ENCODE measurements at regions not wholly inside any gene's neighbourhood (a gene's known extent, or its start where the extent isn't known, plus 50 kb on each side); places are given as distances from the start of the nearest gene placed in this dataset.

DNA sequence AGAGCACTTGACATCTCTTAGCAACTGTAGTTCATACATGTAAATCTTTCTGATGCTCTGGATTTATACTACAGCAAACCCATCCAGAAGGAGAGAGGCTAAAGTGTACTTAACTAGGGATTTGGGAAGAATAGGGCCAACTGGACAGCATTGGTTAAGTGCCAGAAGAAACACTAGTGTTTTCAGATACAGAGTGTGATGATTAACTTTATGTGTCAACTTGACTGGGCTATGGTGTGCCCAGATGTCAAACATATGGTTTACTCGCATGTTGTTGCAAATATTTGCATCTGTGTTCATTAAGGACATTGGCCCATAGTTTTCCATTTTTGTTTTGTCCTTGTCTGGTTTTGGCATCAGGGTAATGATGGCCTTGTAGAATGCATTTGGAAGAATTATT is 384.7 kb upstream of the KCND2 start:
- TF ChIP-seq, protein P1, sequence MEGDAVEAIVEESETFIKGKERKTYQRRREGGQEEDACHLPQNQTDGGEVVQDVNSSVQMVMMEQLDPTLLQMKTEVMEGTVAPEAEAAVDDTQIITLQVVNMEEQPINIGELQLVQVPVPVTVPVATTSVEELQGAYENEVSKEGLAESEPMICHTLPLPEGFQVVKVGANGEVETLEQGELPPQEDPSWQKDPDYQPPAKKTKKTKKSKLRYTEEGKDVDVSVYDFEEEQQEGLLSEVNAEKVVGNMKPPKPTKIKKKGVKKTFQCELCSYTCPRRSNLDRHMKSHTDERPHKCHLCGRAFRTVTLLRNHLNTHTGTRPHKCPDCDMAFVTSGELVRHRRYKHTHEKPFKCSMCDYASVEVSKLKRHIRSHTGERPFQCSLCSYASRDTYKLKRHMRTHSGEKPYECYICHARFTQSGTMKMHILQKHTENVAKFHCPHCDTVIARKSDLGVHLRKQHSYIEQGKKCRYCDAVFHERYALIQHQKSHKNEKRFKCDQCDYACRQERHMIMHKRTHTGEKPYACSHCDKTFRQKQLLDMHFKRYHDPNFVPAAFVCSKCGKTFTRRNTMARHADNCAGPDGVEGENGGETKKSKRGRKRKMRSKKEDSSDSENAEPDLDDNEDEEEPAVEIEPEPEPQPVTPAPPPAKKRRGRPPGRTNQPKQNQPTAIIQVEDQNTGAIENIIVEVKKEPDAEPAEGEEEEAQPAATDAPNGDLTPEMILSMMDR (IDR thresholded peaks at IDR 0.05): no peak
- TF ChIP-seq POLR2A (IDR thresholded peaks at IDR 0.05): no peak
- intact Hi-C loops (cut with DNase I; ENCODE audit: low total_unique reads): no loop called here

DNA sequence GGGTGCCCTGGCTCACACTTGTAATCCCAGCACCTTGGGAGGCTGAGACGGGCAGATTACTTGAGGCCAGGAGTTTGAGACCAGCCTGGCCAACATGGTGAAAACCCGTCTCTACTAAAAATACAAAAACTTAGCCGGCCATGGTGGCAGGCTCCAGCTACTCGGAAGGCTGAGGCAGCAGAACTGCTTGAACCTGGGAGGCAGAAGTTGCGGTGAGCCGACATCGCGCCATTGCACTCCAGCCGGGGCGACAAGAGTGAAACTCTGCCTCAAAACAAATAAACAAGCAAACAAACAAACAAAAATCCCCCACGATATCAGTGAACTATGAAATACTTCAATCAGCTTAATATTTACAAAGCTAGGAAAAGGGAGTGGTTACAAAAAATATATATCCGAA is 382.3 kb upstream of the KCND2 start:
- no peak overlapping the region for H3K27ac ChIP-seq
- H3K4me3 ChIP-seq: no peak overlapping the region
- intact Hi-C loops (cut with DNase I; ENCODE audit: low total_unique reads): no loop called here
- no peaks in the 10 kb centered on the region for H3K4me1 ChIP-seq
- no peaks in the 10 kb centered on the region for H3K36me3 ChIP-seq
- no peak for DNase-seq
- H3K27me3 ChIP-seq: no peaks in the 10 kb centered on the region
- no peak for TF ChIP-seq POLR2A (IDR thresholded peaks at IDR 0.05)
- TF ChIP-seq, protein P1 (IDR thresholded peaks at IDR 0.05): no peak
- H3K9me3 ChIP-seq: no peaks in the 10 kb centered on the region

More for the DNA sequence above, 384.7 kb upstream of the KCND2 start:
- Histone ChIP-seq H3K9me3 (no peaks in the 10 kb centered on the region), H3K4me1 (no peaks in the 10 kb centered on the region), H3K4me3 (no peak overlapping the region), H3K36me3 (no peaks in the 10 kb centered on the region), H3K27me3 (no peaks in the 10 kb centered on the region), H3K27ac (no peak overlapping the region)
- DNase-seq: no peak

DNA sequence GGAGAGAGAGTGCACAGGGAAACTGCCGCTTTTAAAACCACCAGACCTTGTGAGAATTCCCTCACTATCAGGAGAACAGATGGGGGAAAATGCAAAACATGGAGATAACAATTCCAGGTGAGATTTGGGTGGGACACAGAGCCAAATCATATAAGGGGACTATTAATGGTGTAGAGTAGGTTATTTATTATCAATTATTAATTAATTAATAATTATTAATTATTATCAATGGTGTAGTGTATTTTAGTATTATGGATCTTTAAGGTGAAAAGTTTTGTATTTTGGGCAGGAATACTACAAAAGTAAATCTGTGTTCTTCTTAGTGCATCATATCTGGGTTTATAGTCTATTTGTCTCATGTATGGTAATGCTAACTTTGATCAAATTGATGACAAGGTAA is 377.7 kb upstream of the KCND2 start:
- no peaks in the 10 kb centered on the region for H3K27me3 ChIP-seq
- H3K4me1 ChIP-seq: no peaks in the 10 kb centered on the region
- intact Hi-C loops (cut with DNase I; ENCODE audit: low total_unique reads): no loop called here
- no peaks in the 10 kb centered on the region for H3K9me3 ChIP-seq
- H3K27ac ChIP-seq: no peak overlapping the region
- DNase-seq: no peak
- TF ChIP-seq, protein P1 (IDR thresholded peaks at IDR 0.05): no peak
- no peak for TF ChIP-seq POLR2A (IDR thresholded peaks at IDR 0.05)
- H3K4me3 ChIP-seq: no peak overlapping the region
- H3K36me3 ChIP-seq: no peaks in the 10 kb centered on the region

DNA sequence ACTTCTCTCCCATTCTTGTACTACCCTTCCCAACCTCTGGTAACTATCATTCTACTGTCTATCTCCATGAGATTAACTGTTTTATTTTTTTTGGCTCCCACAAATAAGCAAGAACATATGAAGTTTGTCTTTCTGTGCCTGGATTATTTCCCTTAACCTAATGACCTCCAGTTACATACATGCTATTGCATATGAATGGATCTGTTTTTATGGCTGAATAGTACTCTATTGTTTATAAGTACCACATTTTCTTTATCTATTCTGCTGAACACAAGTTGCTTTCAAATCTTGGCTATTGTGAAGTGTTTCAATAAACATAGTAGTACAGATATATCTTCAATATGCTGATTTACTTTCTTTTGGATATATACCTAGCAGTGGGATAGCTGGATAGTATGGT is 376.6 kb upstream of the KCND2 start:
- TF ChIP-seq POLR2A (IDR thresholded peaks at IDR 0.05): no peak
- TF ChIP-seq, protein P1 (IDR thresholded peaks at IDR 0.05): no peak
- Histone ChIP-seq H3K9me3 (no peaks in the 10 kb centered on the region), H3K4me3 (no peak overlapping the region), H3K27ac (no peak overlapping the region), H3K36me3 (no peaks in the 10 kb centered on the region), H3K27me3 (no peaks in the 10 kb centered on the region), H3K4me1 (no peaks in the 10 kb centered on the region)
- intact Hi-C loops (cut with DNase I; ENCODE audit: low total_unique reads): no loop called here
- no peak for DNase-seq

DNA sequence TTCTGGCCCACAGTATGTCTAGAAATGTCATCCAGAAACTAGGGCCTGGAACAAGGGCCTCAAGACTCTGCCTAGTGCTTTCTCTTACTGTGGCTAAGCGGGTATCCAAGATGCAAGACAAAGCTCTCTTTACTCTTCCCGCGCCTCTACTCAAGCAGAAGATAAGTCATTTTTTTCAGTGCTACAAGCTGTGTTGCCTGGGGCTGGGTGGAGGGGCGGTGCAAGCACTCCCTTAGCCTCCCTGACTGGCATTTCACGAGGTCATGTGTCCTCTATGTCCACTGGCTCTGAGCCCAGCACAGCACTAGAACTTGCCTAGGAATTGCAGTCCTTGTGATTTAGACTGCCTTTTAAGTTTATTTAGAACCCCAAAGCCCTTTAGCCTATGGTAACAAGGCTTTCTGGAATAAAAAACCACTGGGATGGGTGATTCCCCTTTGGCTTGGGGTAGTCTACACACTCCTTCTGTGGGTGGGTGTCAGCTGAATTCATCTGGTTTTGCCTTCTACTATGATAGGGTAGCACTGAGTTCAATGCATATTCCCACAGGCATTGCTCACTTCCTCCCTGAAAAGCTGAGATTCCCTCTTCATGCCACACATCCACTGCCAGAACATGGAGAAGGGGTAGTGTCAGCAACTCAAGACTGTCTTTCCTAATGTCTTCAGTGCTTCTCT is 371.8 kb upstream of the KCND2 start:
- Histone ChIP-seq H3K27me3 (no peaks in the 10 kb centered on the region), H3K4me1 (no peaks in the 10 kb centered on the region), H3K9me3 (no peaks in the 10 kb centered on the region), H3K4me3 (no peak overlapping the region), H3K27ac (no peak overlapping the region), H3K36me3 (no peaks in the 10 kb centered on the region)
- no peak for TF ChIP-seq POLR2A (IDR thresholded peaks at IDR 0.05)
- TF ChIP-seq, protein P1 (IDR thresholded peaks at IDR 0.05): no peak
- no peak for DNase-seq
- intact Hi-C loops (cut with DNase I; ENCODE audit: low total_unique reads): no loop called here
